GM12878 (cell line): ENCODE measurements at regions not wholly inside any gene's neighbourhood (a gene's known extent, or its start where the extent isn't known, plus 50 kb on each side); places are given as distances from the start of the nearest gene placed in this dataset.

Experiments used
- ATAC-seq: fragments of 200-7000 bp; cut with Tn5 transposase; 3 replicates; pipeline ENCODE4 v1.9.1; 2020; ENCODE audit warnings: mild to moderate bottlenecking, moderate library complexity
- BruUV-seq: library from RNA; stranded (reverse); fragments of 400-500 nt; replicated peaks from 2 replicates; lab custom pipeline; 2021; lab: Mats Ljungman, UMichigan
- CTCF ChIA-PET: fragments of 300-600 bp; sonication (Branson Sonifier 250); formaldehyde crosslinking; extraction: SDS; loops from one replicate; lab custom pipeline; 2021; ENCODE audit warnings: inconsistent platforms; lab: Yijun Ruan, JAX
- POLR2A ChIA-PET: fragments of 350-600 bp; formaldehyde crosslinking; extraction: SDS; loops from one replicate; lab custom pipeline; 2021; ENCODE audit warnings: inconsistent platforms; lab: Charles Lee
- RAD21 ChIA-PET: fragments of 300-600 bp; sonication (Branson Sonifier 250); formaldehyde crosslinking; loops from one replicate; lab custom pipeline; 2023; ENCODE audit warnings: antibody characterized with exemption; ENCODE audit not compliant: unreplicated experiment; lab: Charles Lee
- SMC1A ChIA-PET: fragments of 300-600 bp; sonication (Branson Sonifier 250); formaldehyde crosslinking; loops from one replicate; lab custom pipeline; 2023; ENCODE audit not compliant: unreplicated experiment, uncharacterized antibody; lab: Charles Lee
- DNase-seq: peaks from one replicate; pipeline ENCODE4 v3.0.0-alpha.2; 2011; ENCODE audit warnings: low read depth, low spot score
- FAIRE-seq: peaks from 3 replicates; lab custom pipeline; 2011; peaks lifted over from hg19 to GRCh38; lab: Jason Lieb, UNC
- H2AFZ ChIP-seq: 2 replicates; pipeline ENCODE4 v1.6.0; 2011; ENCODE audit warnings: low read depth, low read length, control low read depth; ENCODE audit not compliant: control insufficient read depth
- H3K27ac ChIP-seq: 2 replicates; pipeline ENCODE4 v1.5.1; 2011; ENCODE audit warnings: control low read depth; ENCODE audit not compliant: control insufficient read depth, insufficient read depth
- H3K27me3 ChIP-seq, 2 experiments: replicated peaks in 1 of 2; 2 replicates each; pipeline versions ENCODE4 v1.6.0 to v1.6.1; 2011; ENCODE audit warnings: low read length in 1 of 2; ENCODE audit not compliant: control insufficient read depth in 2 of 2, insufficient read depth in 2 of 2
- H3K36me3 ChIP-seq, 2 experiments: 2 replicates each; pipeline ENCODE4 v1.5.1; 2011; ENCODE audit warnings: low read length in 1 of 2; ENCODE audit not compliant: control insufficient read depth in 2 of 2, insufficient read depth in 2 of 2
- H3K4me1 ChIP-seq: 2 replicates; pipeline ENCODE4 v1.6.1; 2011; ENCODE audit warnings: mild to moderate bottlenecking, low read length, moderate library complexity, mixed read lengths; ENCODE audit not compliant: control insufficient read depth, insufficient read depth
- H3K4me2 ChIP-seq: 2 replicates; pipeline ENCODE4 v1.6.0; 2011; ENCODE audit warnings: control low read depth; ENCODE audit not compliant: control insufficient read depth, insufficient read depth
- H3K4me3 ChIP-seq: fragments of 200-600 bp; sonication (generic); 2 replicates; pipeline ENCODE4 v1.5.1; 2016
- H3K79me2 ChIP-seq: 2 replicates; pipeline ENCODE4 v1.6.0; 2011; ENCODE audit warnings: low read length; ENCODE audit not compliant: control insufficient read depth, insufficient read depth
- H3K9ac ChIP-seq: 2 replicates; pipeline ENCODE4 v1.8.0; 2011; ENCODE audit warnings: low read length, control low read depth, mixed read lengths; ENCODE audit not compliant: control insufficient read depth, insufficient read depth
- H3K9me3 ChIP-seq: replicated peaks from 3 replicates; pipeline ENCODE4 v1.5.1; 2011; ENCODE audit warnings: mild to moderate bottlenecking, low read length; ENCODE audit not compliant: control insufficient read depth, insufficient read depth
- H4K20me1 ChIP-seq: 2 replicates; pipeline ENCODE4 v1.6.0; 2011; ENCODE audit not compliant: control insufficient read depth, insufficient read depth
- BRCA1 ChIP-seq: IDR thresholded peaks from 2 replicates; pipeline ENCODE4 v1.6.1; 2011; ENCODE audit warnings: low read depth, low read length, improper control_type of control experiment
- CBX3 ChIP-seq: fragments of 200-600 bp; sonication (generic); IDR thresholded peaks from 2 replicates; pipeline ENCODE4 v1.6.1; 2016; ENCODE audit warnings: low read depth, borderline replicate concordance
- IRF3 ChIP-seq: fragments of 450-650 bp; IDR thresholded peaks from 2 replicates; pipeline ENCODE4 v1.6.1; 2014; ENCODE audit warnings: mild to moderate bottlenecking
- MEF2A ChIP-seq: IDR thresholded peaks from 2 replicates; pipeline ENCODE4 v1.6.1; 2011; ENCODE audit warnings: low read depth, mild to moderate bottlenecking, low read length, moderate library complexity; ENCODE audit not compliant: insufficient read depth
- SP1 ChIP-seq: IDR thresholded peaks from one replicate; pipeline ENCODE4 v1.6.1; 2011; ENCODE audit warnings: low read depth, low read length
- TCF12 ChIP-seq: IDR thresholded peaks from 2 replicates; pipeline ENCODE4 v1.6.1; 2011; ENCODE audit warnings: low read depth, mild to moderate bottlenecking, low read length
- WGBS: methylation state at CpG from one replicate; pipeline ENCODE4 v1.1.6; 2016; ENCODE audit warnings: low lambda C conversion rate; ENCODE audit not compliant: insufficient replicate concordance, insufficient coverage; ENCODE audit errors: missing lambda C conversion rate; 5-methylcytosine and 5-hydroxymethylcytosine counted together
- in situ Hi-C: fragments of 300-500 bp; cut with MboI; formaldehyde crosslinking; loops from 9 replicates; pipeline ENCODE4 v1.14.3; 2018; ENCODE audit warnings: mixed read lengths
- intact Hi-C: fragments of 100-400 bp; cut with micrococcal nuclease; formaldehyde crosslinking; loops from one replicate; pipeline ENCODE4 v1.14.2; 2022; ENCODE audit not compliant: unreplicated experiment
- TF ChIP-seq, protein P1 (sequence below): IDR thresholded peaks from 2 replicates; pipeline ENCODE4 v1.6.1; 2011; ENCODE audit warnings: borderline replicate concordance, low read depth, mild to moderate bottlenecking, moderate library complexity, mixed read lengths, low read length; ENCODE audit not compliant: insufficient read depth; ENCODE audit errors: extremely low read length
- TF ChIP-seq, protein P2 (sequence below): IDR thresholded peaks from 2 replicates; pipeline ENCODE4 v1.6.1; 2011; ENCODE audit warnings: low read depth, low read length, improper control_type of control experiment, borderline replicate concordance

- DNase-seq (no peak), FAIRE-seq (no peak), ATAC-seq (no peak)
- Histone ChIP-seq H4K20me1 (peaks cover 6% of the 10 kb centered on the region; the same call in 1 of the 2 replicates), H3K27me3 (no peaks in the 10 kb centered on the region), H3K9me3 (no peaks in the 10 kb centered on the region), H3K4me1 (peaks cover 48% of the 10 kb centered on the region), H2AFZ (no peak overlapping the region), H3K4me3 (no peak overlapping the region), H3K36me3 (no peaks in the 10 kb centered on the region; a peak in 1 of 4 replicates), H3K27ac (peak overlapping the region; percentile 69), H3K9ac (no peak overlapping the region), H3K4me2 (no peak overlapping the region)
- 81% methylated on average over 5 of the region's 5 CpGs for WGBS
- in situ Hi-C loops (no loop called here), intact Hi-C loops (loop anchor here (5.0 kb wide), 1 partner anchor 38 kb away; no protein-coding TSS in a partner anchor)
- ChIA-PET SMC1A (no interaction called here), POLR2A (interaction anchor here (0.6 kb wide), 1 partner anchor 608 kb away, joined by 3 read pairs; no protein-coding TSS in a partner anchor), RAD21 (no interaction called here)
- BruUV-seq, result no TSS peak
- TF ChIP-seq TCF12 (no peak), MEF2A (no peak), SP1 (no peak), CBX3 (no peak), IRF3 (no peak), BRCA1 (no peak)
- TF ChIP-seq, protein P1, sequence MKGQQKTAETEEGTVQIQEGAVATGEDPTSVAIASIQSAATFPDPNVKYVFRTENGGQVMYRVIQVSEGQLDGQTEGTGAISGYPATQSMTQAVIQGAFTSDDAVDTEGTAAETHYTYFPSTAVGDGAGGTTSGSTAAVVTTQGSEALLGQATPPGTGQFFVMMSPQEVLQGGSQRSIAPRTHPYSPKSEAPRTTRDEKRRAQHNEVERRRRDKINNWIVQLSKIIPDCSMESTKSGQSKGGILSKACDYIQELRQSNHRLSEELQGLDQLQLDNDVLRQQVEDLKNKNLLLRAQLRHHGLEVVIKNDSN, result no peak
- TF ChIP-seq, protein P2, sequence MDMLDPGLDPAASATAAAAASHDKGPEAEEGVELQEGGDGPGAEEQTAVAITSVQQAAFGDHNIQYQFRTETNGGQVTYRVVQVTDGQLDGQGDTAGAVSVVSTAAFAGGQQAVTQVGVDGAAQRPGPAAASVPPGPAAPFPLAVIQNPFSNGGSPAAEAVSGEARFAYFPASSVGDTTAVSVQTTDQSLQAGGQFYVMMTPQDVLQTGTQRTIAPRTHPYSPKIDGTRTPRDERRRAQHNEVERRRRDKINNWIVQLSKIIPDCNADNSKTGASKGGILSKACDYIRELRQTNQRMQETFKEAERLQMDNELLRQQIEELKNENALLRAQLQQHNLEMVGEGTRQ, result no peak
- TF ChIP-seq, all 136 proteins: peak for 0
- CTCF ChIA-PET, result no interaction called here
- peaks cover 54% of the 10 kb centered on the region for H3K79me2 ChIP-seq
Measured at GRCh38 chr17:77370586-77370985, 229.8 kb downstream of the SEC14L1 start.
